Mesenchymal stem cell (in vitro differentiated cells and primary cell): ENCODE measurements at regions not wholly inside any gene's neighbourhood (a gene's known extent, or its start where the extent isn't known, plus 50 kb on each side); places are given as distances from the start of the nearest gene placed in this dataset.

Experiments used
- DNase-seq: peaks from one replicate; pipeline ENCODE4 v3.0.0-alpha.2; 2013
- H2AFZ ChIP-seq: one replicate; pipeline ENCODE4 v1.6.1; 2013; ENCODE audit warnings: low read depth, mild to moderate bottlenecking, control low read depth, inconsistent platforms, low read length, moderate library complexity
- H2AK5ac ChIP-seq: 2 replicates; pipeline ENCODE4 v1.6.1; 2013; ENCODE audit warnings: low read length, moderate library complexity, mild to moderate bottlenecking, inconsistent platforms; ENCODE audit not compliant: severe bottlenecking
- H2BK120ac ChIP-seq: one replicate; pipeline ENCODE4 v1.6.1; 2013; ENCODE audit warnings: low read depth, mild to moderate bottlenecking, inconsistent platforms, low read length, moderate library complexity
- H2BK12ac ChIP-seq, 2 experiments: one replicate each; pipeline ENCODE4 v1.6.1; 2013; ENCODE audit warnings: inconsistent platforms in 2 of 2, low read length in 2 of 2, mild to moderate bottlenecking in 2 of 2, moderate library complexity in 2 of 2, control low read depth in 1 of 2
- H2BK15ac ChIP-seq: one replicate; pipeline ENCODE4 v1.6.1; 2013; ENCODE audit warnings: mild to moderate bottlenecking, low read depth, inconsistent platforms; ENCODE audit not compliant: poor library complexity, severe bottlenecking
- H2BK5ac ChIP-seq: 2 replicates; pipeline ENCODE4 v1.6.1; 2013; ENCODE audit warnings: low read depth, mild to moderate bottlenecking, low read length, control low read depth, inconsistent platforms; ENCODE audit not compliant: poor library complexity, severe bottlenecking
- H3K14ac ChIP-seq, 2 experiments: one replicate each; pipeline ENCODE4 v1.6.1; 2013; ENCODE audit warnings: inconsistent platforms in 2 of 2, low read length in 2 of 2, control low read depth in 1 of 2, mild to moderate bottlenecking in 1 of 2, moderate library complexity in 1 of 2
- H3K18ac ChIP-seq, 2 experiments: one replicate each; pipeline ENCODE4 v1.6.1; 2013; ENCODE audit warnings: inconsistent platforms in 2 of 2, low read length in 2 of 2, control low read depth in 1 of 2, low read depth in 1 of 2, mild to moderate bottlenecking in 1 of 2
- H3K23ac ChIP-seq, 2 experiments: one replicate each; pipeline ENCODE4 v1.6.1; 2013; ENCODE audit warnings: inconsistent platforms in 2 of 2, low read length in 2 of 2, mild to moderate bottlenecking in 2 of 2, moderate library complexity in 2 of 2, control low read depth in 1 of 2
- H3K27ac ChIP-seq: 2 replicates; pipeline ENCODE4 v1.5.1; 2013; ENCODE audit warnings: mild to moderate bottlenecking, moderate library complexity, low read length, control low read depth, inconsistent platforms; ENCODE audit not compliant: poor library complexity, severe bottlenecking
- H3K27me3 ChIP-seq, 2 experiments: 2 replicates each; pipeline versions ENCODE4 v1.6.1 to v1.7.0; 2013; ENCODE audit warnings: low read length in 2 of 2, mild to moderate bottlenecking in 2 of 2, moderate library complexity in 2 of 2, control low read depth in 1 of 2, inconsistent platforms in 1 of 2; ENCODE audit not compliant: control insufficient read depth in 1 of 2, insufficient read depth in 1 of 2
- H3K36me3 ChIP-seq, 2 experiments: 2 replicates each; pipeline versions ENCODE4 v1.6.1 to v1.7.0; 2013; ENCODE audit warnings: low read length in 2 of 2, control low read depth in 1 of 2, inconsistent platforms in 1 of 2, low read depth in 1 of 2, mild to moderate bottlenecking in 1 of 2; ENCODE audit not compliant: insufficient read depth in 2 of 2, control insufficient read depth in 1 of 2
- H3K4ac ChIP-seq, 2 experiments: one replicate each; pipeline ENCODE4 v1.6.1; 2013; ENCODE audit warnings: inconsistent platforms in 2 of 2, low read length in 2 of 2, mild to moderate bottlenecking in 2 of 2, moderate library complexity in 2 of 2, control low read depth in 1 of 2, low read depth in 1 of 2
- H3K4me1 ChIP-seq: 2 replicates; pipeline ENCODE4 v1.6.1; 2013; ENCODE audit warnings: low read depth, low read length, control low read depth; ENCODE audit not compliant: control insufficient read depth, insufficient read depth
- H3K4me2 ChIP-seq: 2 replicates; pipeline ENCODE4 v1.6.1; 2013; ENCODE audit warnings: low read length, mild to moderate bottlenecking, inconsistent platforms; ENCODE audit not compliant: poor library complexity, severe bottlenecking
- H3K4me3 ChIP-seq, 2 experiments: 2 replicates each; pipeline versions ENCODE4 v1.5.1 to v1.7.0; 2013; ENCODE audit warnings: low read length in 2 of 2, mild to moderate bottlenecking in 2 of 2, control low read depth in 1 of 2, low read depth in 1 of 2; ENCODE audit not compliant: insufficient read depth in 1 of 2
- H3K79me1 ChIP-seq: replicated peaks from 2 replicates; pipeline ENCODE4 v1.6.1; 2013; ENCODE audit warnings: mild to moderate bottlenecking, control low read depth, low read length, inconsistent platforms; ENCODE audit not compliant: poor library complexity, severe bottlenecking
- H3K9ac ChIP-seq: 2 replicates; pipeline ENCODE4 v1.7.0; 2013; ENCODE audit warnings: mild to moderate bottlenecking, low read length, moderate library complexity
- H3K9me3 ChIP-seq: 2 replicates; pipeline ENCODE4 v1.7.0; 2013; ENCODE audit warnings: mild to moderate bottlenecking, low read length; ENCODE audit not compliant: control insufficient read depth
- H4K8ac ChIP-seq: one replicate; pipeline ENCODE4 v1.6.1; 2013; ENCODE audit warnings: inconsistent platforms, mild to moderate bottlenecking, low read length, moderate library complexity
- H4K91ac ChIP-seq: one replicate; pipeline ENCODE4 v1.6.1; 2013; ENCODE audit warnings: mild to moderate bottlenecking, low read length, inconsistent platforms
- WGBS: methylation state at CpG from one replicate; pipeline ENCODE4 v1.1.7; 2013; ENCODE audit warnings: mixed read lengths; 5-methylcytosine and 5-hydroxymethylcytosine counted together

DNA sequence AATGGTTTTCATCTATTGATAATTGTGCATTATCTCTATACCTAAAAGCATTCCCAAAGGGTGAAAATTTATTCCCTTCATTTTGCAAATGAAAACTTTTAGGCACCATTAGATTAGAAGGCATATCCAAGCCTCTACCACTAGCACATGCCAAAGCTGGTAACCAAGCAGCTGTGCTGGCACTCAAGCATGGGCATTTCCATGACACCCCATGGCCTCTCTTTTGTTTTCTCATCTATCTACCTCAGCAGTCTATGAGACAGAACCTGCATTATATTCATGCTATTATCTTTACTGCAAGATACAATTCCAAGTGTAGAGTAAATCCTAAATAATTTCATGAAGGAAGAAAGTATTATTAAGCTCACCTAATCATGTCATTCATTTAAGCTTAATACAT lies 334.3 kb upstream of the LRRC7 start:
- no peak overlapping the region for H3K4me3 ChIP-seq
- H3K4me2 ChIP-seq = no peak overlapping the region
- H3K4me1 ChIP-seq = no peaks in the 10 kb centered on the region
- H3K79me1 ChIP-seq = no peaks in the 10 kb centered on the region
- no peak overlapping the region for H3K23ac ChIP-seq
- no peak for DNase-seq
- H3K27ac ChIP-seq = no peak overlapping the region
- no peak overlapping the region for H4K91ac ChIP-seq
- H2BK120ac ChIP-seq = no peak overlapping the region
- H3K36me3 ChIP-seq = no peaks in the 10 kb centered on the region
- H3K18ac ChIP-seq = no peak overlapping the region
- no peak overlapping the region for H2BK5ac ChIP-seq
- no peak overlapping the region for H2BK12ac ChIP-seq
- no peaks in the 10 kb centered on the region for H3K27me3 ChIP-seq
- H4K8ac ChIP-seq = no peak overlapping the region
- no peak overlapping the region for H3K14ac ChIP-seq
- H2AFZ ChIP-seq = no peak overlapping the region
- no peaks in the 10 kb centered on the region for H3K9me3 ChIP-seq
- no peak overlapping the region for H2AK5ac ChIP-seq
- no peak overlapping the region for H3K9ac ChIP-seq
- no peak overlapping the region for H2BK15ac ChIP-seq
- H3K4ac ChIP-seq = no peak overlapping the region

DNA sequence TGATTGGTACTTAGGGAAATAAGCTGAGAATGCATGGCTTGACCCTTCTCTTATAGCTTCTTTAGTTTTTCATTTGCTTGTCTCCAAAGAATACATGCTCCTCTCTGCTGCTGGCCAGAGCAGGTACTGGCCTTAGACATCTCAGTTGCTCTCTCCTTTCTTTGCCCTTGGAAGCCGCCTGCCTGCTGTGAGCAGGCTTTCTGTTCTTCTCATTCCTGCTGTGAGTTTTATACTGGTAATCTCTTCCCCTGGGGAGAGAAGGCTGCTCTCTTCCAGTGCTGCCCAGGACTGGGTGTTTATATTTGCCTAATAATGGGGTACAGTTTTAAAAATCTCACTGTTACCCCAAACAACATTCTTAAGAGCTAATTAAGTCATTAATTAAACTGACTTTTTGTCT lies 323.5 kb upstream of the LRRC7 start:
- Histone ChIP-seq H4K91ac (no peak overlapping the region), H4K8ac (no peak overlapping the region), H3K9ac (no peak overlapping the region), H2BK15ac (no peak overlapping the region), H3K27me3 (no peaks in the 10 kb centered on the region), H3K4me2 (no peak overlapping the region), H3K18ac (no peak overlapping the region), H3K9me3 (no peaks in the 10 kb centered on the region), H3K4ac (no peak overlapping the region), H3K79me1 (no peaks in the 10 kb centered on the region), H2AK5ac (no peak overlapping the region), H2BK5ac (no peak overlapping the region), H3K23ac (no peak overlapping the region), H2AFZ (no peak overlapping the region), H3K4me1 (no peaks in the 10 kb centered on the region), H2BK12ac (no peak overlapping the region), H3K36me3 (no peaks in the 10 kb centered on the region), H3K27ac (no peak overlapping the region), H2BK120ac (no peak overlapping the region), H3K4me3 (no peak overlapping the region), H3K14ac (no peak overlapping the region)
- 57% methylated on average over 1 of the region's 1 CpG for WGBS
- no peak for DNase-seq

GRCh38 chr1:69246109-69246508 lies 321.6 kb upstream of the LRRC7 start:
- H4K8ac ChIP-seq = no peak overlapping the region
- no peaks in the 10 kb centered on the region for H3K9me3 ChIP-seq
- no peak overlapping the region for H2BK120ac ChIP-seq
- no peak overlapping the region for H3K27ac ChIP-seq
- H2BK12ac ChIP-seq = no peak overlapping the region
- no peak overlapping the region for H3K9ac ChIP-seq
- no peaks in the 10 kb centered on the region for H3K4me1 ChIP-seq
- H2AK5ac ChIP-seq = no peak overlapping the region
- no CpG with 5 or more reads among the region's 1 CpG for WGBS
- no peak overlapping the region for H3K14ac ChIP-seq
- no peaks in the 10 kb centered on the region for H3K27me3 ChIP-seq
- H3K4ac ChIP-seq = no peak overlapping the region
- DNase-seq = no peak
- H2BK15ac ChIP-seq = no peak overlapping the region
- no peak overlapping the region for H4K91ac ChIP-seq
- no peaks in the 10 kb centered on the region for H3K36me3 ChIP-seq
- H3K79me1 ChIP-seq = no peaks in the 10 kb centered on the region
- no peak overlapping the region for H3K4me3 ChIP-seq
- H3K23ac ChIP-seq = no peak overlapping the region
- H2AFZ ChIP-seq = no peak overlapping the region
- no peak overlapping the region for H2BK5ac ChIP-seq
- no peak overlapping the region for H3K4me2 ChIP-seq
- H3K18ac ChIP-seq = no peak overlapping the region

GRCh38 chr1:69246710-69247109 lies 321.0 kb upstream of the LRRC7 start:
- WGBS = 98% methylated on average over 2 of the region's 2 CpGs
- no peak for DNase-seq
- H3K27ac ChIP-seq = no peak overlapping the region
- H3K27me3 ChIP-seq = no peaks in the 10 kb centered on the region
- no peak overlapping the region for H3K23ac ChIP-seq
- H3K4me2 ChIP-seq = no peak overlapping the region
- no peak overlapping the region for H2BK12ac ChIP-seq
- no peaks in the 10 kb centered on the region for H3K4me1 ChIP-seq
- H4K91ac ChIP-seq = no peak overlapping the region
- H3K14ac ChIP-seq = no peak overlapping the region
- no peak overlapping the region for H2AFZ ChIP-seq
- H2BK5ac ChIP-seq = no peak overlapping the region
- H4K8ac ChIP-seq = no peak overlapping the region
- no peak overlapping the region for H3K9ac ChIP-seq
- H3K9me3 ChIP-seq = no peaks in the 10 kb centered on the region
- H2BK15ac ChIP-seq = no peak overlapping the region
- no peak overlapping the region for H3K18ac ChIP-seq
- no peaks in the 10 kb centered on the region for H3K79me1 ChIP-seq
- no peak overlapping the region for H3K4me3 ChIP-seq
- no peak overlapping the region for H2AK5ac ChIP-seq
- no peak overlapping the region for H3K4ac ChIP-seq
- no peak overlapping the region for H2BK120ac ChIP-seq
- H3K36me3 ChIP-seq = no peaks in the 10 kb centered on the region
